NOMO-1 treated with DMSO at 0.1 percent for 48 hours (cell line): ENCODE measurements at regions not wholly inside any gene's neighbourhood (a gene's known extent, or its start where the extent isn't known, plus 50 kb on each side); places are given as distances from the start of the nearest gene placed in this dataset.
"Not testable (repeated sequence)": the region's sequence is repeated elsewhere in the genome, so short reads cannot be mapped to it uniquely, and the experiment has no call there.

ENCODE experiments used
- DNase-seq: peaks from one replicate; lab custom pipeline; 2025; ENCODE audit not compliant: unreplicated experiment; lab: John Stamatoyannopoulos, UW

- DNase-seq = no peak
Measured at GRCh38 chr20:52011093-52011492, 180.5 kb downstream of the ZFP64 start.

DNA sequence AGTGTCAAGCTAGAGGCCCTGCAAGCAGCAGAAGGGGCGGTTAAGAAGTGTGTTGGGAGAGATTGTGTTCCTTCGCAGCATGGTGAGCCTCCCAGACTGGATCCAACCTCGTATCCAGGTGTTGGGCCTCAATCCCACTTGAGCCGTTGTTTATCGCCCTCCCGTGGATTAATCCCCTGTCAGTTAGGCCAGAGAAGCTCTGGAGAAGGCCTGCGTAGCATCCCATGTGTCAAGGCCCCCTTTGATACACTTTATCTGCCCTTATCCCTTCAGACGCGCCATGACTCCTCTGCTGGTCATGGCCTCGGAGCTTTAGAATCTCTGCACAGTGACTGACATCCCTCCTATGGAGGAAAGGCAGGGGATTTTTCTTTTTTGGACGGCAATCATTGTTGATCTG, 181.0 kb downstream of the ZFP64 start:
- no peak for DNase-seq

DNA sequence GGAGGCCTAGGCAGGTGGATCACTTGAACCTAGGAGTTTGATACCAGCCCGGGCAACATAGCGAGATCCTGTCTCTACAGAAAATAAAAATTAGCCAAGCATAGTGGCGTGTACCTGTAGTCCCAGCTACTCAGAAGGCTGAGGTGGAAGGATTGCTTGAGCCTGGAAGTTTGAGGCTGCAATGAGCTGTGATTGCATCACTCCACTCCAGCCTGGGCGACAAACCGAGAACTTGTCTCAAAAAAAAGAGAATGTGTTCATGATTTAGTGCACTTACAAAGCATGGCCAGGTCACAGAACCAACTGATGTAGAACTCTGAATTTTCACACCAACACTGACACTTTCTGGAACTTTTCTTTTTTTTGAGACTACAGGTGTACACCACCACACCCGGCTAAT, 182.7 kb downstream of the ZFP64 start:
- no peak for DNase-seq

DNA sequence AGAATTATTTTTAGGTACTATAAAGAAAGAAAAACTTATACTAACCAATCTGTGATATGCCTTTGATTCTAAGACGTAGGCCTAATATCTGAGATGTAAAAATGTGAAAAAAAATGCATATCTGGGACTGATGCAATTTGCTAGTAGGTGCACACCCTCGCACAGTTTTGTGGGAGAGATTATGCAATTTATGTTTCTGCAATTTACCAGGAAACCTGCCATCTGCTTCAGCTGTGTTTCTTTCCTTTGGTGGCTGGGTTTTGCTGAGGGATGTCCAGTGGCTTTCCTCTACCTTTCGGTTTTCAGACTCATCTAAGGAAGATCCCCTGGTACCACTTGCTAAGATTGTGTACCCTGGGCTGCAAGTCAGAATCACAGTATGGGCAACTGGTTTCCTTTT, 186.9 kb downstream of the ZFP64 start:
- DNase-seq = peak; percentile 57

DNA sequence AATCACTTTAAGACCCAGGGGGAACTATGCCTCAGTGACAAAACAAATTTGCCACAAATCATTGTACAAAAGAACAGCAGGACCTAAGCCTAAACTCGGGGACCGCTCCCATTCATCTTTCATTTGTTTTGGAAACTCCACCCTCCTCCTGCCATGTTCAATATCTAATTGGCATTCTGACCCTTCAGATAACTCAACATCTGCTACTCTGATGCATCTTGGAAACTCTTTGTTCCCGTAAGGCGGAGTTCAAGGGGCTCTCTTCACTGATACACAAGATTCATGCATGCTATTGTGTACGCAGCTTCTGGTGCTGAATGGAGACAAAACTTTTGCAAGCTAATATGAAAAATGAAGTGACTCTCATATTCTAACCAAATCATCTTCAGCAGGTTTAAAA, 187.6 kb downstream of the ZFP64 start:
- no peak for DNase-seq

DNA sequence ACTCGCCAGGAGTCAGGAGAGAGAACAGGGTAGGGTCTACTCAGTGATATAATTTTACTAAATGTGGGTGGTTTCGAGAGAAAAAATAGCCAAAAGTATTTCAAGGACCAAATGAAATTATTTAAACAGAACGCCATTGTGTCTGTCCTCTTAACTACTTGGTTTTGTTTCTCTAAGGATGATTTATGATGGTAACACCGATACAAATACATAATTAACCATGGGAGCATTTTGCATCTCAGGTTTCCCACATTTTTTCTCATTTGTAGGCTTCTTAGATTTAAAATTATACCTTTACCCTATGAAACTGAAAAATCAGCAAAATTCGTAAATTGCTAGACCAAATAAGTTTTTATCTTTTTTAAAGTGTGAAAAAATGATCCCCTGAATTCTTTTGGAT, 188.2 kb downstream of the ZFP64 start:
- no peak for DNase-seq

DNA sequence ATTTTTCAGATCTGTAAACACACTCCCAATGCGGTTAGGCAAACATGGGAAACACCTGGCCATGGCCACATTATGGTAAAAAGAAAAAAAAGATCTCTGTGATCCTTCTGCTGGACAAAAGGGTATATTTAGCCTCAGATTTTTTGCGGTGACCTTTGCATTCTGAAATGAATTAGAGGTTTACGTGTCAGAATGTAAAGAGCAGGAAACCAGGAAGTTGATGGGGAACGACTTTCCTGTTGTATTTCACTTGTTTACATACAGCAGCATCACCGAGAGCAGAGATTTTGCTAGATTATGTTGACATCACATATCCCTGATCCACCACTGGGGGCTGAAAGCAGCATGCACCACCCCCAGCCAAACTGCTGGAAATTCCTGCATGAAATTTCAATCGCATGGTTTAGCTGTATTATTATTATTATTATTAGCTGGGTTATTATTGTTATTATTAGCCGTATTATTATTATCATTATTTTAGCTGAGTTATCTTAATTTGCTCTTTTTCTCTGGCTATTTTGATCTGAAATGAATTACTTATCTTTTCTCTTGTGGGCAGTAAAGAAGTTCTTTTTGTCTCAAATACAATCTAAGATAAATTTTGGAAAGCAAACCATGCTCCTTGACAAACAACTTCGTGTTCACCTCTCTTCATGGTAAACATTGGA, 189.4 kb downstream of the ZFP64 start:
- no peak for DNase-seq

DNA sequence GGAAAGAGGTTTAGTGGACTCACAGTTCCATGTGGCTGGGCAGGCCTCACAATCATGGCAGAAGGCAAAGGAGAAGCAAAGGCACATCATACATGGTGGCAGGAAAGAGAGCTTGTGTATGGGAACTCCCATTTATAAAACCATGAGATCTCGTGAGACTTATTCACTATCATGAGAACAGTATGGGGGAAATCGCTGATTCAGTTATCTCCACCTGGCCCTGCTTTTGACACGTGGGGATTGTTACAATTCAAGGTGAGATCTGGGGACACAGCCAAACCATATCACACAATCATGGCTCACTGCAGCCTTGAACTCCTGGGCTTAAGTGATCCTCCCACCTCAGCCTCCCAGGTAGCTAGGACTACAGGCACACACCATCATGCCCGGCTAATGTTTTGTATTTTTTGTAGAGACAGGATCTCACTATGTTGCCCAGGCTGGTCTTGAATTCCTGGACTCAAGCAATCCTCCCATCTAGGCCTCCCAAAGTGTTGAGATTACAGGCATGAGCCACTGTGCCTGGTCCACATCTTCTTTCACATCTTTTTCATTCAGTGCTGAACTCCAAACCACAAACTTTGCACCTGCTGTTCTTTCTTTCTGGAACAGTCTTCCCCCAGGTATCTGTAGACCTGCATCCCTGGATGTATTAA, 194.2 kb downstream of the ZFP64 start:
- DNase-seq = not testable (repeated sequence)

- DNase-seq = peak; percentile 38
Measured at GRCh38 chr20:51995551-51995951, 193.2 kb upstream of the SALL4 start.

- DNase-seq = no peak
Measured at GRCh38 chr20:51994751-51995417, 192.6 kb upstream of the SALL4 start.

DNA sequence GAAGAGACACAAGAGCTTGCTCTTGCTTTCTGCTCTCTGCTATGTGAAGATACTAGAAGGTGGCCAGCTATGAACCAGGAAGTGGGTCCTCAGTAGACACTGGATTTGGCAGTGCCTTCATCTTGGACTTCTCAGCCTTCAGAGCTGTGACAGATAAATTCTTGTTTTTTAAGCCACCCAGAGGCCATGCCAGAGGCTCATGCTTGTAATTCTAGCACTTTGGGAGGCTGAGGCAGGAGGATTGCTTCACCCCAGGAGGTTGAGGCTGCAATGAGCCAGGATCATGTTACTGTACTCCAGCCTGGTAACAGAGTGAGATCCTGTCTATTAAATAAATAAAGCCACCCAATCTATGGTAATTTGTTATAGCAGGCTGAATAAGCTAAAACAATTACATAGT, 185.5 kb upstream of the SALL4 start:
- no peak for DNase-seq

GRCh38 chr20:51985013-51985415, 182.7 kb upstream of the SALL4 start:
- no peak for DNase-seq

DNA sequence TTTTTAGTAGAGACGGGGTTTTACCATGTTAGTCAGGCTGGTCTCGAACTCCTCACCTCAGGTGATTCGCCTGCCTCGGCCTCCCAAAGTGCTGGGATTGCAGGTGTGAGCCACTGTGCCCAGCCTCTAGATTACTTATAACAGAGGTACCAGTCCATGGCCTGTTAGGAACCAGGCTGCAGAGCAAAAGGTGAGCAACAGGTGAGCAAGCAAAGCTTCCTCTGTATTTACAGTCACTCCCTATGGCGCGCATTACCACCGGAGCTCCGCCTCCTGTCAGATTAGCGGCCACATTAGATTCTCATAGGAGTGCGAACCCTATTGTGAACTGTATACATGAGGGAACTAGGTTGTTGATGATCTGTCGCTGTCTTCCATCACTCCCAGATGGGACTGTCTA, 178.0 kb upstream of the SALL4 start:
- DNase-seq = no peak

GRCh38 chr20:51979226-51979625, 176.9 kb upstream of the SALL4 start:
- no peak for DNase-seq

DNA sequence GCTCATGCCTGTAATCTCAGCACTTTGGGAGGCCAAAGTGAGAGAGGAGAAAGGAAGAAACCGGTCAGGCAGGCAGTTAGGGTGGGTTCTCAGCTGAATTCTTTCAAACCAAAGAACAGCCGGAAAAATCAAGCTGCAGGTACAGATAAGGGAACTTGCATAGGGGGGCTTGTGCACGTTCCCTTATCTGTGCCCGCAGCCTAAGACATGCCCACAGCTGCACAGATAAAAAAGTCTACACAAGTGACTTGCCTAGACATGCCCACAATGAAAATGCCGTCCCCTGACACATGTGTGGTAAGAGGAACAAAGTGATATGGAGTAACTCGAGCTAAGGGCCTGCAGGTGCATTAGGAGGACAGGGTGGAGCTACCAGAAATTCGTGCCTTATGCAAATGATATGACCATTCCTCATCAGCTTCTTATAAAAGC, 175.8 kb upstream of the SALL4 start:
- DNase-seq = no peak

GRCh38 chr20:51972056-51972455, 169.7 kb upstream of the SALL4 start:
- DNase-seq = no peak

GRCh38 chr20:51970858-51971257, 168.5 kb upstream of the SALL4 start:
- no peak for DNase-seq

DNA sequence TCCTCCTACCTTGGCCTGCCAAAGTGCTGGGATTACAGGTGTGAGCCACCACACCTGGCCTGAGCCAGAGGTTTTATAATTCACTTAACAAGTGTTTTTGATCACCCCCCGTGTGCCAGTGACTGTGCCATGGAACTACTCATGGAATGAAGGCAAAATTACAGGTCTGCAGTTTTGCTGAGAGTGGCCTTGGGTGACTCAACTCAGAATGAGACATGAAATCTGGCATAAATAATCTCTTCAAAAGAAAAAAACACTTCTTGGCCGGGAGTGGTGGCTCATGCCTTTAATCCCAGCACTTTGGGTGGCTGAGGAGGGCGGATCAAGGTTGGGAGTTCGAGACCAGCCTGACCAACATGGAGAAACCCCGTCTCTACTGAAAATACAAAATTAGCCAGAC, 166.9 kb upstream of the SALL4 start:
- DNase-seq = no peak

GRCh38 chr20:51968151-51968550, 165.8 kb upstream of the SALL4 start:
- no peak for DNase-seq

- DNase-seq = peak; percentile 19
Measured at GRCh38 chr20:51966296-51966971, 164.1 kb upstream of the SALL4 start.

DNA sequence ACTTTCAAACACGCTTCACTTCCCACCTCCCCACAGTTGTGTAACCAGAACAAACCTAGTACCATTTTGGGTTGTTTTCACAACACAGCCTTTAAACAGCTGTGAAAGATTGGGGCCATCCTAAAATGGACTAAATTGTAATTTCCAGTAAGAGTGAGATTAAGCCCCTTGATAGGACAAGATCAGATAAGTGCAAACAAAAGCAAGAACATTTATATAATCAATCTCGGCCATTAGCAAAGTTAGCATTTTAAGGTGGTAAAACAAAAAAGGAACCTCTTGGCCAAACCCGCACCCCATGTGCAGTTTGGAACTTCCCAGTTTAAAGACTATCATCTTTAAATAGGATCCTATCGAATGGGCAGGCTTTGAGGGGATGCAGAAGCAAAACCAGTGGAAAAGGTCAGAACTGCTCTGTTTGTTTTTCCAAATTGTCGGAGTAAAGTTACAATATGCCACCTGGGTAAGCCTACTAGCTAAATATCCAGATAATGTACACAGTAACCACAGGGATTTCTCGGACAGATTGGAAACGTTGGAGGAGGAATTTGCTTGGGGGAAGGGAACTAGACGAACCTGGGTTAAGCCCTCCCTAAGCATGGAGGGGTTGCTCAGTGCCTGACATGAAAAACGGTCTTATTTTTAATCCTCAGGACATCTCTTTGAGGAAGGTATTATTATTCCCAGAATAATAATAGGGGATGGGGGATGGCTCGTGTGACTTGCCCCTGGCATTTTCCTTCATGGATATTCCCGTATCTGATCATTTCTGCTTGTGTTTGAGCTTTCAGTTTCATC, 159.8 kb upstream of the SALL4 start:
- DNase-seq = no peak
